ENCODE measurements at regions not wholly inside any gene's neighbourhood (a gene's known extent, or its start where the extent isn't known, plus 50 kb on each side); places are given as distances from the start of the nearest gene placed in this dataset.
"Not testable (repeated sequence)": the region's sequence is repeated elsewhere in the genome, so short reads cannot be mapped to it uniquely, and the experiment has no call there.

GRCh38 chr3:109687626-109688025 lies 350.3 kb upstream of the DPPA4 start:
- Histone ChIP-seq H3K27me3 (ENCODE audit: control insufficient read depth, insufficient read depth, low read length) (no peaks in the 10 kb centered on the region), H3K36me3 (ENCODE audit: control insufficient read depth, insufficient read depth, low read length) (no peaks in the 10 kb centered on the region), H3K4me1 (ENCODE audit: control insufficient read depth, insufficient read depth, low read length) (no peaks in the 10 kb centered on the region), H3K4me3 (ENCODE audit: low read length) (no peak overlapping the region), H3K27ac (ENCODE audit: low read length) (no peak overlapping the region), H3K9me3 (ENCODE audit: control insufficient read depth, insufficient read depth, low read length) (no peaks in the 10 kb centered on the region)
- DNase-seq (no peak), ATAC-seq (no peak)
- intact Hi-C loops (cut with micrococcal nuclease) = no loop called here
- no peaks in the 10 kb centered on the region for H3K27me3 Mint-ChIP-seq (ENCODE audit: low read depth in 2 of 2)
- no peak overlapping the region for H3K27ac Mint-ChIP-seq
- TF ChIP-seq, protein P1, sequence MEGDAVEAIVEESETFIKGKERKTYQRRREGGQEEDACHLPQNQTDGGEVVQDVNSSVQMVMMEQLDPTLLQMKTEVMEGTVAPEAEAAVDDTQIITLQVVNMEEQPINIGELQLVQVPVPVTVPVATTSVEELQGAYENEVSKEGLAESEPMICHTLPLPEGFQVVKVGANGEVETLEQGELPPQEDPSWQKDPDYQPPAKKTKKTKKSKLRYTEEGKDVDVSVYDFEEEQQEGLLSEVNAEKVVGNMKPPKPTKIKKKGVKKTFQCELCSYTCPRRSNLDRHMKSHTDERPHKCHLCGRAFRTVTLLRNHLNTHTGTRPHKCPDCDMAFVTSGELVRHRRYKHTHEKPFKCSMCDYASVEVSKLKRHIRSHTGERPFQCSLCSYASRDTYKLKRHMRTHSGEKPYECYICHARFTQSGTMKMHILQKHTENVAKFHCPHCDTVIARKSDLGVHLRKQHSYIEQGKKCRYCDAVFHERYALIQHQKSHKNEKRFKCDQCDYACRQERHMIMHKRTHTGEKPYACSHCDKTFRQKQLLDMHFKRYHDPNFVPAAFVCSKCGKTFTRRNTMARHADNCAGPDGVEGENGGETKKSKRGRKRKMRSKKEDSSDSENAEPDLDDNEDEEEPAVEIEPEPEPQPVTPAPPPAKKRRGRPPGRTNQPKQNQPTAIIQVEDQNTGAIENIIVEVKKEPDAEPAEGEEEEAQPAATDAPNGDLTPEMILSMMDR (IDR thresholded peaks at IDR 0.05) = no peak
- no peaks in the 10 kb centered on the region for H3K4me1 Mint-ChIP-seq
- peaks cover 8% of the 10 kb centered on the region in 2 donors for H3K9me3 Mint-ChIP-seq
- H3K4me3 Mint-ChIP-seq = no peak overlapping the region
- H3K36me3 Mint-ChIP-seq = no peaks in the 10 kb centered on the region

DNA sequence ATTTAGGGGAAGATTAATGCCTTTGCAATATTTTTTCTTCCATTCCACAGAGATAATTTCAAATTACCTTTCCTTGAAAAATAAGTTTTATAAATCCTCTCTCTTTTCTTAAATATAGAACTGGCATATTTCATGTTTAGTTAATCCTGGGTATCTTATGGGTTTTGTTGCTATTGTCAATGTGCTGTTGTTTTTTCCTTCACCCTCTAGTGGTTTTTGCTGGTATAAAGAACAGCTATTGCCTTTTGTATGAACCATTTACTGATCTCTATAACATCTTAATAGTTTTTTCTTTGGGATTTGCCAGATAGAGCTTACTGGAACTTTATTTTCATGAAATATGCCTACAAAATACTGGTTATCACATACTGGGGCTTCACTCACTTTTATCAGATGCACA lies 359.6 kb upstream of the DPPA4 start:
- Histone ChIP-seq H3K4me3 (ENCODE audit: low read length) (no peak overlapping the region), H3K27ac (ENCODE audit: low read length) (no peak overlapping the region), H3K4me1 (ENCODE audit: control insufficient read depth, insufficient read depth, low read length) (no peaks in the 10 kb centered on the region), H3K9me3 (ENCODE audit: control insufficient read depth, insufficient read depth, low read length) (peaks cover 9% of the 10 kb centered on the region), H3K27me3 (ENCODE audit: control insufficient read depth, insufficient read depth, low read length) (no peaks in the 10 kb centered on the region), H3K36me3 (ENCODE audit: control insufficient read depth, insufficient read depth, low read length) (no peaks in the 10 kb centered on the region)
- H3K9me3 Mint-ChIP-seq = peaks cover 7 to 16% of the 10 kb centered on the region in 2 donors
- no peak overlapping the region for H3K27ac Mint-ChIP-seq
- no peaks in the 10 kb centered on the region for H3K4me1 Mint-ChIP-seq
- no peaks in the 10 kb centered on the region for H3K27me3 Mint-ChIP-seq (ENCODE audit: low read depth in 2 of 2)
- H3K36me3 Mint-ChIP-seq = no peaks in the 10 kb centered on the region
- DNase-seq (no peak), ATAC-seq (no peak)
- TF ChIP-seq, protein P1 (IDR thresholded peaks at IDR 0.05) = no peak
- intact Hi-C loops (cut with micrococcal nuclease) = no loop called here
- H3K4me3 Mint-ChIP-seq = no peak overlapping the region

DNA sequence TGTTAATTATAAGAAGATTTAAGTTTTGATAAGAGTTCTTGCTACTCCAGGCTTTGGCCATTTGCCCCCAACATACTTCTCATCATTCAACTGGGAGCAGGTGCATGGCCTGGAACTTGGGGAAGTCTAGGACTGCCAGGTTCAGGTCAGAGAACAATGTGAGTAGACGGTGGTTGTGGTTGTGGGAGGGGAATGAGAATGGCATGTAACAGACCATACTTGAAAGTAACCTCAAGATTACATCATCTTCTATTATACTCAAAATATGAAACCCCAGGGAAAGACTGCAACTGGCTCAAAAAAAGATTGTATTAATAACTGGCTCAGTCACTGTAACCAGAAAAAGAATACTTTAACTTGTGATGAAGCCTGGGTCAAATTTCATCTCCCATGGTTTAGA lies 364.9 kb upstream of the DPPA4 start:
- TF ChIP-seq, protein P1 (IDR thresholded peaks at IDR 0.05) = no peak

DNA sequence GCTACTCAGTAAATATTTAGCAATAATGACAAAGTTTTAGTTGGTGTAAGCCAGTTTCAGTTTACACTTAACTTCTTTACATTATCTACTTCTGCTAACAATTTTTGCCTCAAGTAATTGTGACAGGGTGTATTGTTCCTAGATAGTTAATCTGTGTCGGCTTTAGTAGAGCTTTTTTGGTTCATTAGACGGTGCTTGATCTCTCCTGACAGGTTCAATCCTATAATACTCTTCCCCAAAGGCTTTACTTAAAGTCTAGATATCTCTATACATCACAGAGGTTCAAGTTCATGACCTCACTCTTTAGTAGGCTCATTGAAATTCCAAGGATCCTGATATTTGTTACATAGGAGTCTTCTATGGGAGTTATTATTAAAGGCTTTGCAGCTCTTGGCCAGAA lies 365.6 kb upstream of the DPPA4 start:
- intact Hi-C loops (cut with micrococcal nuclease) = no loop called here
- no peaks in the 10 kb centered on the region for H3K9me3 ChIP-seq (ENCODE audit: control insufficient read depth, insufficient read depth, low read length)
- Mint-ChIP-seq H3K36me3 (no peaks in the 10 kb centered on the region), H3K27ac (no peak overlapping the region), H3K4me3 (no peak overlapping the region), H3K4me1 (no peaks in the 10 kb centered on the region), H3K9me3 (peaks cover 5% of the 10 kb centered on the region in 2 donors), H3K27me3 (ENCODE audit: low read depth in 2 of 2) (no peaks in the 10 kb centered on the region)
- TF ChIP-seq, protein P1 (IDR thresholded peaks at IDR 0.05) = no peak
- H3K4me3 ChIP-seq (ENCODE audit: low read length) = no peak overlapping the region
- WGBS (ENCODE audit: insufficient coverage) = 100% methylated on average over 1 of the region's 2 CpGs
- no peak for ATAC-seq
- no peaks in the 10 kb centered on the region for H3K27me3 ChIP-seq (ENCODE audit: control insufficient read depth, insufficient read depth, low read length)
- DNase-seq = no peak
- H3K27ac ChIP-seq (ENCODE audit: low read length) = no peak overlapping the region
- H3K36me3 ChIP-seq (ENCODE audit: control insufficient read depth, insufficient read depth, low read length) = no peaks in the 10 kb centered on the region
- H3K4me1 ChIP-seq (ENCODE audit: control insufficient read depth, insufficient read depth, low read length) = no peaks in the 10 kb centered on the region

More for the DNA sequence above, 364.9 kb upstream of the DPPA4 start:
- H3K4me1 ChIP-seq (ENCODE audit: control insufficient read depth, insufficient read depth, low read length) = no peaks in the 10 kb centered on the region
- Mint-ChIP-seq H3K4me3 (no peak overlapping the region), H3K36me3 (no peaks in the 10 kb centered on the region), H3K27ac (no peak overlapping the region), H3K27me3 (ENCODE audit: low read depth in 2 of 2) (no peaks in the 10 kb centered on the region), H3K4me1 (no peaks in the 10 kb centered on the region), H3K9me3 (peaks cover 5% of the 10 kb centered on the region in 2 donors)
- no peak overlapping the region for H3K4me3 ChIP-seq (ENCODE audit: low read length)
- no peak overlapping the region for H3K27ac ChIP-seq (ENCODE audit: low read length)
- ATAC-seq (no peak), DNase-seq (peak in 1 of 2 donors; percentile 12)
- no peaks in the 10 kb centered on the region for H3K36me3 ChIP-seq (ENCODE audit: control insufficient read depth, insufficient read depth, low read length)
- intact Hi-C loops (cut with micrococcal nuclease) = no loop called here
- no peaks in the 10 kb centered on the region for H3K9me3 ChIP-seq (ENCODE audit: control insufficient read depth, insufficient read depth, low read length)
- 20% methylated on average over 1 of the region's 1 CpG for WGBS (ENCODE audit: insufficient coverage)
- H3K27me3 ChIP-seq (ENCODE audit: control insufficient read depth, insufficient read depth, low read length) = no peaks in the 10 kb centered on the region

DNA sequence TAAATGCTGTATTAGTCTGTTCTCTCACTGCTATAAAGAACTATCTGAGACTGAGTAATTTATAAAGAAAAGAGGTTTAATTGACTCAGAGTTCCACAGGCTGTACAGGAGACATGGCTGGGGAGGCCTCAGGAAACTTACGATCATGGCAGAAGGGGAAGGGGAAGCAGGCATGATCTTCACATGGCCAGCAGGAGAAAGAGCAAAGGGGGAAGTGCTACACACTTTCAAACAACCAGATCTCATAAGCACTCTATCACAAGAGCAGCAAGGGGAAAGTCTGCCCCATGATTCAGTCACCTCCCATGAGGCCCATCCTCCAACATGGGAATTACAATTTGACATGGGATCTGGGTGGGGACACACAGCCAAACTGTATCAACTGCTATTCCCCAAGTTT lies 367.8 kb upstream of the DPPA4 start:
- H3K4me1 ChIP-seq (ENCODE audit: control insufficient read depth, insufficient read depth, low read length); H3K36me3 Mint-ChIP-seq; H3K27me3 Mint-ChIP-seq (ENCODE audit: low read depth in 2 of 2); H3K27ac ChIP-seq (ENCODE audit: low read length); intact Hi-C loops (cut with micrococcal nuclease); H3K4me3 ChIP-seq (ENCODE audit: low read length); H3K27ac Mint-ChIP-seq; H3K4me1 Mint-ChIP-seq; H3K4me3 Mint-ChIP-seq; ATAC-seq; DNase-seq; H3K36me3 ChIP-seq (ENCODE audit: control insufficient read depth, insufficient read depth, low read length); H3K9me3 ChIP-seq (ENCODE audit: control insufficient read depth, insufficient read depth, low read length); H3K27me3 ChIP-seq (ENCODE audit: control insufficient read depth, insufficient read depth, low read length): not testable (repeated sequence)
- H3K9me3 Mint-ChIP-seq = peaks cover 5 to 16% of the 10 kb centered on the region in 2 donors
- WGBS (ENCODE audit: insufficient coverage) = 71% methylated on average over 1 of the region's 1 CpG
